HL-60 (cell line): ENCODE measurements at regions not wholly inside any gene's neighbourhood (a gene's known extent, or its start where the extent isn't known, plus 50 kb on each side); places are given as distances from the start of the nearest gene placed in this dataset.

ENCODE experiments used
- DNase-seq, 2 experiments: peaks; one replicate each; pipeline ENCODE4 v3.0.0-alpha.2; 2010 to 2020; ENCODE audit warnings: low read depth in 1 of 2, low spot score in 1 of 2
- H3K27ac ChIP-seq: fragments of 250-450 bp; sonication (Bioruptor Pico); replicated peaks from 2 replicates; pipeline ENCODE4 v1.5.1; 2020; ENCODE audit warnings: mild to moderate bottlenecking, moderate library complexity
- H3K27me3 ChIP-seq: fragments of 250-450 bp; sonication (Bioruptor Pico); 2 replicates; pipeline ENCODE4 v1.5.1; 2021; ENCODE audit warnings: mild to moderate bottlenecking, moderate library complexity; ENCODE audit not compliant: insufficient read depth, poor library complexity, severe bottlenecking
- H3K4me3 ChIP-seq: replicated peaks from 2 replicates; pipeline ENCODE4 v1.5.1; 2011; ENCODE audit warnings: mild to moderate bottlenecking, control low read depth, low read length; ENCODE audit not compliant: insufficient read depth
- CTCF ChIP-seq: IDR thresholded peaks from one replicate; pipeline ENCODE4 v1.5.1; 2011; ENCODE audit warnings: low read length, control low read depth, inconsistent platforms; ENCODE audit not compliant: insufficient read depth
- GABPA ChIP-seq: IDR thresholded peaks from 2 replicates; pipeline ENCODE4 v1.6.1; 2012; ENCODE audit warnings: low read depth
- POLR2AphosphoS5 ChIP-seq: IDR thresholded peaks from 2 replicates; pipeline ENCODE4 v1.6.1; 2012; ENCODE audit warnings: low read depth
- SPI1 ChIP-seq: IDR thresholded peaks from 2 replicates; pipeline ENCODE4 v1.6.1; 2012; ENCODE audit warnings: low read depth, mild to moderate bottlenecking, borderline replicate concordance
- TF ChIP-seq, protein P1 (sequence below): IDR thresholded peaks from 2 replicates; pipeline ENCODE4 v1.6.1; 2012; ENCODE audit warnings: low read depth; ENCODE audit not compliant: insufficient replicate concordance

DNA sequence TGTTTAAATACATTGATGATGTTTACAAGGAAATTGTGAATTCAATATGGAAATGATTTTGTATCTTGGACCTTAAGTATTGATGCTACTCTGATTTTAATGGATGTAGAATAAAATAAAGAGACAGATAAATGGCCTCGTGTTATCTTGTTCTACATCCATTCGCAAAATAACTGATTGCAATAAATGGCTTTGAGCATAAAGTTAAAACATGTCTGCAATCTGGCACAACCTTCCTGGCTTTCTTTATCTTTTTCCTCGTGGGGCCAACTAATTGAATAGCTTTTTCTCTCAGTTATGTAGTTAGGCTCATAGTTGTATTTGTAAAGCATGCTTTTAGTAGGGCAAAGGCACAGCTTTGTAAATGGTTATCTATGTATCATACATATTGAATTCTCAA lies 691.4 kb downstream of the CDH8 start:
- DNase-seq, result no peak
- TF ChIP-seq, protein P1, sequence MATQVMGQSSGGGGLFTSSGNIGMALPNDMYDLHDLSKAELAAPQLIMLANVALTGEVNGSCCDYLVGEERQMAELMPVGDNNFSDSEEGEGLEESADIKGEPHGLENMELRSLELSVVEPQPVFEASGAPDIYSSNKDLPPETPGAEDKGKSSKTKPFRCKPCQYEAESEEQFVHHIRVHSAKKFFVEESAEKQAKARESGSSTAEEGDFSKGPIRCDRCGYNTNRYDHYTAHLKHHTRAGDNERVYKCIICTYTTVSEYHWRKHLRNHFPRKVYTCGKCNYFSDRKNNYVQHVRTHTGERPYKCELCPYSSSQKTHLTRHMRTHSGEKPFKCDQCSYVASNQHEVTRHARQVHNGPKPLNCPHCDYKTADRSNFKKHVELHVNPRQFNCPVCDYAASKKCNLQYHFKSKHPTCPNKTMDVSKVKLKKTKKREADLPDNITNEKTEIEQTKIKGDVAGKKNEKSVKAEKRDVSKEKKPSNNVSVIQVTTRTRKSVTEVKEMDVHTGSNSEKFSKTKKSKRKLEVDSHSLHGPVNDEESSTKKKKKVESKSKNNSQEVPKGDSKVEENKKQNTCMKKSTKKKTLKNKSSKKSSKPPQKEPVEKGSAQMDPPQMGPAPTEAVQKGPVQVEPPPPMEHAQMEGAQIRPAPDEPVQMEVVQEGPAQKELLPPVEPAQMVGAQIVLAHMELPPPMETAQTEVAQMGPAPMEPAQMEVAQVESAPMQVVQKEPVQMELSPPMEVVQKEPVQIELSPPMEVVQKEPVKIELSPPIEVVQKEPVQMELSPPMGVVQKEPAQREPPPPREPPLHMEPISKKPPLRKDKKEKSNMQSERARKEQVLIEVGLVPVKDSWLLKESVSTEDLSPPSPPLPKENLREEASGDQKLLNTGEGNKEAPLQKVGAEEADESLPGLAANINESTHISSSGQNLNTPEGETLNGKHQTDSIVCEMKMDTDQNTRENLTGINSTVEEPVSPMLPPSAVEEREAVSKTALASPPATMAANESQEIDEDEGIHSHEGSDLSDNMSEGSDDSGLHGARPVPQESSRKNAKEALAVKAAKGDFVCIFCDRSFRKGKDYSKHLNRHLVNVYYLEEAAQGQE, result no peak
- TF ChIP-seq CTCF, result no peak
- no peak for TF ChIP-seq GABPA
- TF ChIP-seq POLR2AphosphoS5, result no peak
- no peak for TF ChIP-seq SPI1
- no peaks in the 10 kb centered on the region for H3K27me3 ChIP-seq
- no peak overlapping the region for H3K27ac ChIP-seq
- no peak overlapping the region for H3K4me3 ChIP-seq

DNA sequence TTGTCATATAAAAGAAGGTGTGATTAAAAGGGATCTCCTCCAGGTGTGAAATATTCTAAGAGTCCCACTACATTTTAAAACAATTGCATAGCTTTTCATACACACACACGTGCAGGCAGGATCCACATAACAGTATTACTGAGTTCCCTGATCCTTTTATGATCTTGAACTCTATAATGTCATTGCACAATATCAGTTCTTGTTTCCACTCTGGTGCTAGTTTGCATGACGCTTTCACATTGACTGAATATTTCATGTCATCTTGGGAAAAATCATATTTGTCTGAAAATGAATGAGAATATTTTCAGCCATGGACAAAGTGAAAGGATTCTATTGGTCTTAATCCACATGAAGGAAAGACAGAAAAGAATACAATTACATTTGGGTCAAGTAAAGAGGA lies 703.8 kb downstream of the CDH8 start:
- Histone ChIP-seq H3K4me3 (no peak overlapping the region), H3K27ac (no peak overlapping the region), H3K27me3 (no peaks in the 10 kb centered on the region)
- TF ChIP-seq GABPA, result no peak
- TF ChIP-seq SPI1, result no peak
- no peak for TF ChIP-seq CTCF
- no peak for TF ChIP-seq POLR2AphosphoS5
- TF ChIP-seq, protein P1, result no peak
- no peak for DNase-seq

DNA sequence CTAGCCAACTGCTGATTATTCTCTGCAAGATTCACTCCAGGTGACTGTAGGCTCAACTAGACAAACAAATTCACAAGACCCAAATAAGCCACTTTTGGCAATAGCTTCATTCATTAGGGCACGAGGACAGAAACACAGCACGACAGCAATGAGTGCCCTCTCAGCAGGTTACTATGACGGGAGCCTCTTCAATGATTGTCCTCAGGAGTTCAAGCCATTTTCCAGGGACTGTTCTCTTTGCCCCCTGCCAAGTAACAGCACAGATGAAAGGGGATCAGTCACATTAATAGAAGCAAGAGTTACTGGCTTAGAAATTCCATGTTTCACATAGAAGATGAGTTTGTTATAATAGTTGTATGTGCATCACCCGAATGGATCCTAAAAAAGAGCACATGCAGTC lies 712.2 kb downstream of the CDH8 start:
- DNase-seq, result no peak
- Histone ChIP-seq H3K4me3 (no peak overlapping the region), H3K27me3 (no peaks in the 10 kb centered on the region), H3K27ac (no peak overlapping the region)
- no peak for TF ChIP-seq GABPA
- TF ChIP-seq, protein P1, result no peak

- Histone ChIP-seq H3K27ac (no peak overlapping the region), H3K27me3 (no peaks in the 10 kb centered on the region), H3K4me3 (no peak overlapping the region)
- TF ChIP-seq CTCF, result no peak
- TF ChIP-seq GABPA, result no peak
- TF ChIP-seq, protein P1, result no peak
- TF ChIP-seq SPI1, result no peak
- no peak for TF ChIP-seq POLR2AphosphoS5
- no peak for DNase-seq
Measured at GRCh38 chr16:61323456-61323855, 712.8 kb downstream of the CDH8 start.
